ENCODE measurements at regions not wholly inside any gene's neighbourhood (a gene's known extent, or its start where the extent isn't known, plus 50 kb on each side); places are given as distances from the start of the nearest gene placed in this dataset.

GRCh38 chr20:39983183-39983582, 705.9 kb downstream of the MAFB start:
- H2AFZ ChIP-seq (ENCODE audit: low read length) = no peak overlapping the region
- no peaks in the 10 kb centered on the region for H3K79me2 ChIP-seq (ENCODE audit: control insufficient read depth in 1 of 2, insufficient read depth in 2 of 2, low read length in 2 of 2)
- H2BK120ac ChIP-seq (replicated peaks; ENCODE audit: low read depth, low read length) = no peak overlapping the region
- no peak overlapping the region for H3K27ac ChIP-seq (ENCODE audit: low read depth, low read length)
- no peaks in the 10 kb centered on the region for H3K27me3 ChIP-seq (replicated peaks in 1 of 4; ENCODE audit: control insufficient read depth in 3 of 4, extremely low read depth in 1 of 4, insufficient read depth in 3 of 4, low read length in 3 of 4)
- H4K20me1 ChIP-seq (replicated peaks in 1 of 2; ENCODE audit: control insufficient read depth in 1 of 2, insufficient read depth in 2 of 2, low read length in 2 of 2) = no peaks in the 10 kb centered on the region
- 93% methylated on average over 2 of the region's 2 CpGs; no CpG with 5 or more reads in 1 of the 2 experiments for WGBS, 2 experiments (ENCODE audit: extremely low coverage in 1 of 2, insufficient coverage in 1 of 2, insufficient read length in 1 of 2, insufficient replicate concordance in 2 of 2, low coverage in 1 of 2, low lambda C conversion rate in 2 of 2, missing lambda C conversion rate in 1 of 2)
- ChIA-PET POLR2A (ENCODE audit: partially characterized antibody) (no interaction called here), CTCF (ENCODE audit: partially characterized antibody) (no interaction called here)
- peaks cover 2% of the 10 kb centered on the region; the same call in 1 of the 2 replicates for H3K23me2 ChIP-seq (ENCODE audit: low read depth, low read length)
- no peak overlapping the region for H3K23ac ChIP-seq (ENCODE audit: insufficient read length)
- FAIRE-seq (no peak), DNase-seq (ENCODE audit: low read depth in 1 of 2, low spot score in 2 of 2) (no peak)
- H3K4ac ChIP-seq (replicated peaks; ENCODE audit: insufficient read length, low read depth, low read length) = no peak overlapping the region
- no peak overlapping the region for H2BK15ac ChIP-seq (ENCODE audit: low read length)
- no peak overlapping the region for H4K5ac ChIP-seq (ENCODE audit: insufficient read length, low read depth, low read length)
- H2BK12ac ChIP-seq (ENCODE audit: low read depth, low read length) = no peak overlapping the region
- H3K36me3 ChIP-seq (ENCODE audit: control insufficient read depth in 2 of 4, insufficient read depth in 4 of 4, low read length in 3 of 4) = no peaks in the 10 kb centered on the region
- H3K4me1 ChIP-seq (replicated peaks in 1 of 4; ENCODE audit: control insufficient read depth in 3 of 4, insufficient read depth in 4 of 4, low read length in 3 of 4) = peaks cover 1 to 10% (median 5%) of the 10 kb centered on the region in 4 experiments; a peak in 5 of 7 replicates
- no peak overlapping the region for H3K9ac ChIP-seq (replicated peaks in 1 of 4; ENCODE audit: extremely low read depth in 1 of 4, low read depth in 3 of 4, low read length in 3 of 4)
- no peak overlapping the region for H3K4me3 ChIP-seq (ENCODE audit: extremely low read depth in 1 of 4, insufficient read depth in 2 of 4, low read depth in 3 of 4, low read length in 4 of 4)
- H3K79me1 ChIP-seq (ENCODE audit: low read depth, low read length) = no peaks in the 10 kb centered on the region
- no peak overlapping the region for H3K4me2 ChIP-seq (ENCODE audit: insufficient read depth in 1 of 2, low read depth in 2 of 2, low read length in 2 of 2)
- H2BK5ac ChIP-seq (ENCODE audit: low read depth, low read length) = no peak overlapping the region
- no peak overlapping the region for H3K18ac ChIP-seq (ENCODE audit: extremely low read depth, low read length)
- no peak overlapping the region for H2BK20ac ChIP-seq (ENCODE audit: low read length)
- H3K56ac ChIP-seq (replicated peaks; ENCODE audit: insufficient read length, low read depth, low read length) = no peak overlapping the region
- no peaks in the 10 kb centered on the region for H3K9me3 ChIP-seq (ENCODE audit: insufficient read depth in 2 of 2, low read depth in 1 of 2, low read length in 1 of 2)
- no peak overlapping the region for H3K14ac ChIP-seq (ENCODE audit: insufficient read length)
- no peak overlapping the region for H2AK5ac ChIP-seq (ENCODE audit: low read depth, low read length)
- no peak overlapping the region for H4K91ac ChIP-seq (replicated peaks; ENCODE audit: insufficient read length, low read length)
- no peak overlapping the region for H4K8ac ChIP-seq (ENCODE audit: extremely low read depth, insufficient read depth, low read length)
- TF ChIP-seq CTCF (IDR thresholded peaks at IDR 0.05; ENCODE audit: control extremely low read depth in 1 of 3, insufficient read depth in 1 of 3, low read depth in 1 of 3, low read length in 3 of 3) = no peak
- TF ChIP-seq KDM4A (IDR thresholded peaks at IDR 0.05; ENCODE audit: low read depth, low read length, severe bottlenecking) = no peak
- TF ChIP-seq RBBP5 (IDR thresholded peaks at IDR 0.05; ENCODE audit: borderline replicate concordance, low read depth, low read length) = no peak
- no peak for TF ChIP-seq RNF2 (IDR thresholded peaks at IDR 0.05; ENCODE audit: borderline replicate concordance, low read depth, low read length, missing control alignments, poor library complexity, severe bottlenecking)
- TF ChIP-seq NRF1 (IDR thresholded peaks at IDR 0.05; ENCODE audit: low read depth, low read length) = no peak
- TF ChIP-seq TCF12 (IDR thresholded peaks at IDR 0.05; ENCODE audit: low read depth, low read length) = no peak
- no peak for TF ChIP-seq CBX8 (IDR thresholded peaks at IDR 0.05; ENCODE audit: borderline replicate concordance, low read depth, low read length)
- no peak for TF ChIP-seq RAD21 (IDR thresholded peaks at IDR 0.05 in 1 of 2, conservative IDR thresholded peaks at IDR 0.05 in 1 of 2; ENCODE audit: low read depth in 2 of 2, low read length in 2 of 2)
- TF ChIP-seq YY1 (IDR thresholded peaks at IDR 0.05; ENCODE audit: low read depth, low read length) = no peak
- TF ChIP-seq CEBPB (IDR thresholded peaks at IDR 0.05; ENCODE audit: low read depth, low read length) = no peak
